ENCODE measurements at regions not wholly inside any gene's neighbourhood (a gene's known extent, or its start where the extent isn't known, plus 50 kb on each side); places are given as distances from the start of the nearest gene placed in this dataset.

DNA sequence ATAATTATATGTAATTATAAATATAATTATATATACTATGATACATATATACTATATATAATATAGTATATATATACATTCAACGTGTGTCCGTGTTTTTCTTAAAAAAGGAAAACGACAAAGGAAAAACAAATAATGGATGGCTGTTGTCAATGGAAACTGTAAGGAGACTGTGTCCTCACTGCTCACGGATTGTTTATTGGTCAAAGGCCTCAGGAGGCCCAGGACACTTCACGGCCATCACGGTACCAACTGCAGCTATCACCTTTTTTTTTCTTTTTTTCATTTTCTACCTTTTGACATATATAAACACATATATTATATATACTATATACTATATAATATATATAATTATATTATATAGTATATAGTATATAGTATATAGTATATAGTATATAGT, 113.4 kb downstream of the SPTSSA start:
- DNase-seq (ENCODE audit: low spot score): no peak

DNA sequence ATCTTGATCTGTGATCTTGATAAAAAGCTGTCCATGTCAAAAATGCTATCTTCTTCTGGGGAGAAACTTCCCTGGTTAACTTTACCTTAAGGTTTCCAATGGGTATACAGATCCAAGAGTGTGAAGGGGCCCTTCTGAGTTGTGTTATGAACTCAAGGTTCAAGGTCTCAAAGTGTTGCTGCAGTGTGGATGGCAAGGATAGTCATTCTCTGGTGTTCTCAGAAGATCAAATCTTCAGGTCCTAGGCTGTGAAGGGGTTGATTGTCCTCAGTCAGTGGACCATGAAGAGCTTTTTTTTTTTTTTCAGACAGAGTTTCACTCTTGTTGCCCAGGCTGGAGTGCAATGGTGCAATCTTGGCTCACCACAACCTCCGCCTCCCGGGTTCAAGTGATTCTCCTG, 114.4 kb downstream of the SPTSSA start:
- DNase-seq (ENCODE audit: low spot score): no peak

GRCh38 chr14:34345718-34346465, 116.1 kb downstream of the SPTSSA start:
- no peak for DNase-seq (ENCODE audit: low spot score)

GRCh38 chr14:34344318-34344717, 117.7 kb downstream of the SPTSSA start:
- no peak for DNase-seq (ENCODE audit: low spot score)

DNA sequence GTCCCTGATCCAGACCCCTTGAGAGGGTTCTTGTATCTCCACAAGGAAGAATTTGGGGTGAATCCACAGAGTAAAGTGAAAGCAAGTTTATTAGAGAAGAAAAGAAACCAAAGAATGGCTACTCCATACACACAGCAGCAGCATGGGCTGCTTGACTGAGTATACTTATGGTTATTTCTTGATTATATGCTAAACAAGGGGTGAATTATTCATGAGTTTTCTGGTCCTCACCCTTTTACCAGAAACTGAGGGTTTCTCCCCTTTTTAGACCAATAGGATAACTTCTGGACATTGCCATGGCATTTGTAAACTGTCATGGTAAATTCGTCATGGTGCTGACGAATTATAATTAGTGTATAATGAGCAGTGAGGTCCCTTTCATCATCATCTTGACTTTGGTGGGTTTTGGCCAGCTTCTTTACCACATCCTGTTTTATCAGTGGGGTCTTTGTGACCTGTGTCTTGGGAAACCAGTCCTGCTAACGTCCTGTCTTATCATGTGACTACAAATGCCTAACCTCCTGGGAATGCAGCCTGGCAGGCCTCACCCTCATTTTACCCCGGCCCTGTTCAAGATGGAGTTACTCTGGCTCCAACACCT, 121.9 kb downstream of the SPTSSA start:
- DNase-seq (ENCODE audit: low spot score): no peak

DNA sequence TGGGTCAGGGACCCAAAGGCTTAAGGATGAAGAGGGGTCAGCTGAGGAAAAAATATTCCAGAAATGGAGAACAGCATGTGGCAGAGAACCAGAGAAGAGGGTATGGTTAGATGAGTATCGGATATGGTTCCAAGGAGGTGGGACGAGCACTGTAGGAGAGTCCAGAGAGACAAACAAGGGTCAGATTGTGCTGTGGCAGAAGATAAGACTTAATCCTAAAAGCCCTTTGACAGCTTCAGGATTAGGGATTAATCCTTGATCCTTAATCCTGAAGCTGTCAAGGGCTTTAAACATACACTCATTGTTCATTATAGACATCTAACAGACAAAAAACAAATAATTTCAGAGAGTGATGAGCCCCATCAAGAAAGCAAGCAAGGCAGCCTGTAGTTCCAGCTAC, 124.0 kb downstream of the SPTSSA start:
- DNase-seq (ENCODE audit: low spot score): no peak

- no peak for DNase-seq (ENCODE audit: low spot score)
Measured at GRCh38 chr14:34336501-34336900, 125.5 kb downstream of the SPTSSA start.

- DNase-seq (ENCODE audit: low spot score): no peak
Measured at GRCh38 chr14:34335968-34336367, 126.1 kb downstream of the SPTSSA start.

GRCh38 chr14:34334329-34334728, 127.7 kb downstream of the SPTSSA start:
- no peak for DNase-seq (ENCODE audit: low spot score)

DNA sequence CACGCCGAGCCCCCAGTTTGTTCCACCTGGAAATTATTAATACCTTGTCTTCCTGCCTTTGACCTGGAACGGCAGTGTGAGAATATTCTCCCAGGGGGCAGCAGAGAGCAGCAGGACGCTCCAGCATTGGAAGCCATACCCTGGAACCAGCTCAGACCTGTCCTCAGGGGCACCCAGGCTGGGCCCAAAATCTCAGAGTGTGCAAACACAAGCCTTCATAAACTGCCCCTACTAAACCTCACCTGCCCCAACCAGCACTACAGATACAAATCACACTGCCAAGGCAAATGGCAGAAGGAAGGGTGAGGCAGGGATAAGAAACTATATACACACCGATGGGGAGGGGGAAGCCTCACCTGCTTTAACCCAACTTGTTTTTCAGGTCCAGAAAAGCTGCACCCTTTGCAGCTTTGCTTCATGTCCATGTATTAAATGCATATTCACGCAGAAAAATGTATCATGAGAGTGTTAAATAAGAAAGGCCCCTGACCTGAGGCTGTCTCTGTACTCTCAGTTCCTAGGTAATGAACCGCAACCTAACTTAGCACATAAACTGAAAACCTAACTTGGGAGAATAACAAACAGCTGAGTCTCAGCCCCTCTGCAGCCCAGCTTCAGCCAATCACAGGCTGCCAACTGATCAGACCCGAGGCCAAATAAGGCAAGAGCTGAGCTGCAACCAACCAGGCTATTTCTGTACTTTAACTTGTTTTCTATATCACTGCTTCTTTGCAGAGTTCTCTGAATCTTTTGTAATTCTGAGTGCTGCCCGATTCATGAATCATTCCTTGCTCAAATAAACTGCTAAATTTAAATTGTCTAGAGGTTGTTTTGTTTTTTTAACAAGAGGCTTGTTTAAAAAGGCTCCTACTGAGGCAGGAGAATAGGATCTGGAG, 130.1 kb downstream of the SPTSSA start:
- DNase-seq (ENCODE audit: low spot score): peak; percentile 60

- DNase-seq (ENCODE audit: low spot score): no peak
Measured at GRCh38 chr14:34330846-34331245, 131.2 kb downstream of the SPTSSA start.

DNA sequence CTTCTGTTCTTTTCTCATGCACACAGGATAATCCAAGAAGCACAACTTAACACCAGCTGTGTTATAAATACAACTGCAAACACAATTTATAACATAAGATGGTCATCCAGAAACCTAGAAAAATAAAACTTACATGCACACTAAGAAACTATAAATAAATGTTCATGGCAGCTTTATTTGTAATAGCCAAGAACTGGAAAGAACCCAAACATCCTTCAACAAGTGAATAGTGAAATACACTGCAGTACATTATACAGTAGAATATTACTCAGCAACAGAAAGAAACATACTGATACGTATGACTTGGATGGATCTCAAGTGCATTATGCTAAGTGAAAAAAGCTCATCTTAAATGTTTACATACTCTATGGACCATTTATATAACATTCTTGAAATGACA, 132.7 kb downstream of the SPTSSA start:
- DNase-seq (ENCODE audit: low spot score): no peak

- no peak for DNase-seq (ENCODE audit: low spot score)
Measured at GRCh38 chr14:34328178-34328577, 133.9 kb downstream of the SPTSSA start.

- no peak for DNase-seq (ENCODE audit: low spot score)
Measured at GRCh38 chr14:34325493-34325892, 136.5 kb downstream of the SPTSSA start.

DNA sequence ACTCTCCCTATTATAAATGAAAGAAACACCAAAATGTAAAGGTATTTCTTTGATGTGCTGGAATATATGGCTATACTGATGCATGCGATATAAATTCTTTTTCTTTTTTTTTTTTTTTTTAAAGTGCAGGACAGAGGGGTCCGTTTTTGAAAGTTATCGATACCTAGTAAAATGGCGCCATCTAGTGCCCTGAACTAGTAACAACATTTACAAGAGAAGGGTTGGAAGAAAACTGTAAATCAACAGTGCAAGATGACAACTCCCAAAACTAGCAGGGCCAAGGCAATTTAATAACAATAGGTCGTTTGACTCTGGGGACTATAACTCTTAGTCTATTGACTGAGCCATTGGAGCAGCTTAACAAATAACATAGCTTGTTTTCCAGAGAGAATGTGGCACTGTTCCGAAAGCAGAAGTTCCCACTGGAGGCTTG, 137.7 kb downstream of the SPTSSA start:
- peak; percentile 40 for DNase-seq (ENCODE audit: low spot score)

DNA sequence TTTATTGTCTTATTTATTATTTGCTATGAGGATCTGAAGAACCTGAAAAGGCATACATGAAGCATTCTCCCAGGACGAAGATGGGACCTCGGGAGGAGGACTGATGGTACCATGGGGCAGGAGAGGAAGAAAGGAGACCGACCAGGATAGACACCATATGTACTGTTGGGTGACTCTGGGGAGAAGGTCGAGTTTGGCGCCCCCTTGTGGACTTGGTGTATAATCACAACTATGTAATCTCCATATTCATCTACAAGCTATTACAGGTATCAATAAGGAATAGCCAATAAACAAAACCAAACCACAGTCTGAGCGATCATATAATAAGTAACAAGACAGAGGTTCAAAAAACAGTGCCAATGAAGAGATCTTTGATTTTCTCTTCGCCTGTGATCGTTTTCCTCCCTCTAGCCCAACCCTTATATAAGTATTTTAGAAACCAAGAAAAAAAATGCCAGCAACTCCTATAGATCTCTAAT, 139.1 kb downstream of the SPTSSA start:
- DNase-seq (ENCODE audit: low spot score): peak; percentile 78

- DNase-seq (ENCODE audit: low spot score): no peak
Measured at GRCh38 chr14:34319140-34319539, 142.9 kb downstream of the SPTSSA start.

DNA sequence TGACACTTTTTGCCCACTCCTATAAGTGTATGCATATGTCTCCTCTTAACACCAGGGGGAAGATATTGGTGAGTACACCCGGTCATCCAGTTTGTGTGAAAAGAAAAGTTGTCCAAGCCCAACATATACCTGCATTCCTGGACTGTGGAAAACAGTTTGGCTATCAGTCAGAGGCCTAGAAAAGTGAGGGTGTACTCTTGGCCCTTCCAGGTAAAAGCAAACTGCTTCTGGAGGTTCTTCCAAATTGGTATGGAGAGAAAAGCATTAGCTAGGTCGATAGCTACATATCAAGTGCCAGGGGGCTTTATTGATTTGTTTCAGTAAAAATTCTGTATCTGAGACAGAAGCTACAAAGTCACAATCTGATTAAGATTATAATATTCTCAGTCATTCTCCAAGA, 144.0 kb downstream of the SPTSSA start:
- DNase-seq (ENCODE audit: low spot score): no peak

DNA sequence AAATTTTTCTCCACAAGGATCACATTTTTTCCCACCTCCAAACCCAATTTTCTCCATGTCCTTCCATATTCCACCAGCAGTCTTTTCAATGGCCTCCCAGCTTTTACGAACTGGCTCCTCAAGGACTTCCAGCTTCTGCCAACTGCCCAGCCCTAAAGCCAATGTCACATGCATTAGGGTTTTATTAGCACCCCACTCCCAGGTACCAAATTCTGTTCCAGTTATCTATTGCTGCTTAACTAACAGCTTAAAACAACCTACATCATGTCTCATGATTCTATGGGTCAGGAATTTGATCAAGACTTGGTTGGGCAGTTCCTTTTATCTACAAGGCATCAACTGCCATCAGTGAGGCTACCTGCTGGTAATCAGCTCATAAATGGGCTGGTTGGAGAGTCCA, 151.3 kb downstream of the SPTSSA start:
- no peak for DNase-seq (ENCODE audit: low spot score)

GRCh38 chr14:34303811-34304210, 158.2 kb downstream of the SPTSSA start:
- no peak for DNase-seq (ENCODE audit: low spot score)

DNA sequence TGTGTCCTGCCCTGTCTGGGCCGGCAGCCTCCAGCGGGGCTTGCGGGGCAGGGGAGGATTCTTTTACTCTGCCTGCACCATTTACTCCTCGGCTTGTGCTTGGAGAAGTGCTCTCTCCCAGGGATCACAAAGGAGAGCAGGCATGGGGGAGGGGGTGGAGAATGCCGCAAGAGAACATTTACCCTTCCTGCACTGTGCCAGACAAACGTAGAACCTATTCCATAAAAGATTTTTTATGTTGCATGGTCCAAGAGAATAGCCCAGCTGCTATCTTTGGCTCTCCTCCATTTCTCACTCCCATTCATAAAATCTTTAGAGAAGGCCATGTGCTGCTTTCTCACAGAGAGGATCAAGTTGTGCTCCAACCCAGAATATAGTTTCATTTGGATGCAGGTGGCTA, 159.4 kb downstream of the SPTSSA start:
- no peak for DNase-seq (ENCODE audit: low spot score)

DNA sequence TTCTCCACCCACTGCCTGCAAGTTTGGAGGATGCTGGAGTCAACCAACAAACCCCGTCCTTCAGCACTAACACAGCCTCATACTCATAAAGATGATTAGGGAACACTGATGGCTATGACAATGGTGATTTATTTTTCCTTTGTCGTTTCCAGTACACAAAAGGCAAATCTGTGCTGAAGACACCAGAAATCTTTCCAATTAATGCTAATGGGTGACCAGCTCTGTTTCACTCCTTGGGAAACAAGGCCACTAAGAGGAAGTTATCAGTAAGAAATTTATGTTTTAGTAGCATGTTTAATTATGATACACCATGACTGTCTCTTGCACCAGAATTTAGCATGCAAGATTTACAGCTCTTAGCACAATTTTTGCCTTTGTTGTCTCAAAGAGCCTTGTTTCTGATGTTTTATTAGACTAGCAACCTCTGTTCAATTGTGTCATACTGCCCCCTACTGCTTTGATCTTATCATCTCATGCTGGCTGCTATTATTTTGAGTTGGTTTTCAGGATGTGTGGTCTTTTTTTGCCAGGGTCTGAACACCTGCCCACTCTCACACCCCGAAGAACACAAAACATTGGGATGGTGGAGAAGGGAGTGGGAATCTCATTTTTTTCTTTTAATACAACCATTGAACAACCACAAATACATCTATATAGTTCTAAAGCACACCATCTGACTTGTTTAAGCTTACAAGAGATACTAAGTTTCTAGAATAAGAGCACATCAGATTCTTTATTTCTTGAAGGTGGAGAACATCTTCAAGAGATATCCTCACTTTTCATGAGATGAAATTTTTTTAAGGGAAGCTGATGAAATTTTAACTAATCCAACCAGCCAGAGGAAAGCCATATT, 160.9 kb downstream of the SPTSSA start:
- DNase-seq (ENCODE audit: low spot score): peak; percentile 58

Data from AG20443 (cell line).